SK-N-SH (cell line): ENCODE measurements at regions not wholly inside any gene's neighbourhood (a gene's known extent, or its start where the extent isn't known, plus 50 kb on each side); places are given as distances from the start of the nearest gene placed in this dataset.

Source experiments
- CHD2 ChIP-seq: fragments of 150-350 bp; IDR thresholded peaks from 2 replicates; pipeline ENCODE4 v1.6.1; 2018; ENCODE audit warnings: low read length; ENCODE audit not compliant: partially characterized antibody
- EZH2phosphoT487 ChIP-seq: fragments of 200-600 bp; sonication (generic); IDR thresholded peaks from 2 replicates; pipeline ENCODE4 v1.6.1; 2017; ENCODE audit warnings: low read depth, mixed run types, mild to moderate bottlenecking, antibody characterized with exemption, moderate library complexity, borderline replicate concordance
- FOXM1 ChIP-seq: IDR thresholded peaks from 2 replicates; pipeline ENCODE4 v1.4.0; 2012; ENCODE audit warnings: low read depth, mild to moderate bottlenecking
- GABPA ChIP-seq: IDR thresholded peaks from 2 replicates; pipeline ENCODE4 v1.4.0; 2012; ENCODE audit warnings: low read depth, mild to moderate bottlenecking
- MXI1 ChIP-seq: IDR thresholded peaks from 2 replicates; pipeline ENCODE4 v1.6.1; 2012; ENCODE audit warnings: mild to moderate bottlenecking, low read depth, low read length, improper control_type of control experiment
- PBX3 ChIP-seq: IDR thresholded peaks from 2 replicates; pipeline ENCODE4; 2012
- REST ChIP-seq: IDR thresholded peaks from 2 replicates; pipeline ENCODE4 v1.6.1; 2012; ENCODE audit warnings: mild to moderate bottlenecking, low read depth, low read length, moderate library complexity
- RXRA ChIP-seq: IDR thresholded peaks from 2 replicates; pipeline ENCODE4 v1.4.0; 2012; ENCODE audit warnings: low read depth, mild to moderate bottlenecking, borderline replicate concordance
- SMC3 ChIP-seq: IDR thresholded peaks from 2 replicates; pipeline ENCODE4 v1.6.1; 2012; ENCODE audit warnings: low read depth, low read length, improper control_type of control experiment
- TAF1 ChIP-seq: IDR thresholded peaks from 2 replicates; pipeline ENCODE4 v1.6.1; 2012; ENCODE audit warnings: low read depth, mild to moderate bottlenecking, low read length, moderate library complexity, borderline replicate concordance
- TCF12 ChIP-seq: IDR thresholded peaks from 2 replicates; pipeline ENCODE4 v1.4.0; 2012
- YY1 ChIP-seq: IDR thresholded peaks from 2 replicates; pipeline ENCODE4 v1.4.0; 2012; ENCODE audit warnings: low read depth, mild to moderate bottlenecking
- TF ChIP-seq, protein P1 (sequence below): fragments of 200-600 bp; sonication (generic); IDR thresholded peaks from 2 replicates; pipeline ENCODE4 v1.6.1; 2017; ENCODE audit warnings: antibody characterized with exemption, mild to moderate bottlenecking, moderate library complexity

- no peak for TF ChIP-seq REST
- no peak for TF ChIP-seq RXRA
- TF ChIP-seq, protein P1, sequence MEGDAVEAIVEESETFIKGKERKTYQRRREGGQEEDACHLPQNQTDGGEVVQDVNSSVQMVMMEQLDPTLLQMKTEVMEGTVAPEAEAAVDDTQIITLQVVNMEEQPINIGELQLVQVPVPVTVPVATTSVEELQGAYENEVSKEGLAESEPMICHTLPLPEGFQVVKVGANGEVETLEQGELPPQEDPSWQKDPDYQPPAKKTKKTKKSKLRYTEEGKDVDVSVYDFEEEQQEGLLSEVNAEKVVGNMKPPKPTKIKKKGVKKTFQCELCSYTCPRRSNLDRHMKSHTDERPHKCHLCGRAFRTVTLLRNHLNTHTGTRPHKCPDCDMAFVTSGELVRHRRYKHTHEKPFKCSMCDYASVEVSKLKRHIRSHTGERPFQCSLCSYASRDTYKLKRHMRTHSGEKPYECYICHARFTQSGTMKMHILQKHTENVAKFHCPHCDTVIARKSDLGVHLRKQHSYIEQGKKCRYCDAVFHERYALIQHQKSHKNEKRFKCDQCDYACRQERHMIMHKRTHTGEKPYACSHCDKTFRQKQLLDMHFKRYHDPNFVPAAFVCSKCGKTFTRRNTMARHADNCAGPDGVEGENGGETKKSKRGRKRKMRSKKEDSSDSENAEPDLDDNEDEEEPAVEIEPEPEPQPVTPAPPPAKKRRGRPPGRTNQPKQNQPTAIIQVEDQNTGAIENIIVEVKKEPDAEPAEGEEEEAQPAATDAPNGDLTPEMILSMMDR = no peak
- no peak for TF ChIP-seq TCF12
- no peak for TF ChIP-seq YY1
- no peak for TF ChIP-seq CHD2
- no peak for TF ChIP-seq MXI1
- no peak for TF ChIP-seq SMC3
- no peak for TF ChIP-seq TAF1
- TF ChIP-seq EZH2phosphoT487 = no peak
- no peak for TF ChIP-seq FOXM1
- TF ChIP-seq PBX3 = no peak
- no peak for TF ChIP-seq GABPA
These were observed 263.8 kb upstream of the TLE4 start for GRCh38 chr9:79308012-79308411.
